Transverse colon (tissue), 4 donors: ENCODE measurements at regions not wholly inside any gene's neighbourhood (a gene's known extent, or its start where the extent isn't known, plus 50 kb on each side); places are given as distances from the start of the nearest gene placed in this dataset.

ENCODE experiments used
- DNase-seq: peaks from one replicate; pipeline ENCODE4 v3.0.0-alpha.2; 2019
- H3K27ac ChIP-seq, 4 donors: fragments of 200-600 bp; sonication (generic); 2 replicates each; pipeline ENCODE4 v1.5.1; 2016 to 2018; ENCODE audit warnings: inconsistent platforms in 4 of 4
- H3K27me3 ChIP-seq: fragments of 200-600 bp; sonication (generic); 2 replicates; pipeline ENCODE4 v1.5.1; 2017; ENCODE audit warnings: inconsistent platforms
- H3K36me3 ChIP-seq, 4 donors: fragments of 200-600 bp; sonication (generic); 2 replicates each; pipeline ENCODE4 v1.5.1; 2017 to 2019; ENCODE audit warnings: inconsistent platforms in 4 of 4
- H3K4me1 ChIP-seq, 4 donors: fragments of 200-600 bp; sonication (generic); 2 replicates each; pipeline ENCODE4 v1.5.1; 2017 to 2020; ENCODE audit warnings: inconsistent platforms in 4 of 4
- H3K4me3 ChIP-seq, 4 donors: fragments of 200-600 bp; sonication (generic); 1 replicate in 1 of 4; 2 replicates in 3 of 4; pipeline versions ENCODE4 v1.5.1 to v1.6.1; 2017 to 2019; ENCODE audit warnings: inconsistent platforms in 4 of 4
- H3K9me3 ChIP-seq, 2 donors: fragments of 200-600 bp; sonication (generic); 2 replicates each; pipeline ENCODE4 v1.5.1; 2017 to 2019; ENCODE audit warnings: inconsistent platforms in 2 of 2
- CTCF ChIP-seq, 5 experiments: fragments of 200-600 bp in 3 of 5; fragments of 450-650 bp in 2 of 5; sonication (generic) in 3 of 5; IDR thresholded peaks; 1 replicate in 2 of 5; 2 replicates in 3 of 5; pipeline ENCODE4 v1.5.1; 2016 to 2017; ENCODE audit warnings: antibody characterized with exemption in 5 of 5, inconsistent platforms in 3 of 5, mild to moderate bottlenecking in 2 of 5, moderate library complexity in 1 of 5
- EP300 ChIP-seq: sonication (generic); formaldehyde crosslinking; IDR thresholded peaks from one replicate; pipeline ENCODE4 v1.6.1; 2017; ENCODE audit warnings: antibody characterized with exemption, low read depth
- POLR2A ChIP-seq: fragments of 450-650 bp; IDR thresholded peaks from one replicate; pipeline ENCODE4 v1.6.1; 2016; ENCODE audit warnings: antibody characterized with exemption, mild to moderate bottlenecking, moderate library complexity
- POLR2AphosphoS5 ChIP-seq, 3 donors: sonication (generic); formaldehyde crosslinking; IDR thresholded peaks; one replicate each; pipeline ENCODE4 v1.6.1; 2016; ENCODE audit warnings: antibody characterized with exemption in 3 of 3
- WGBS, 2 donors: methylation state at CpG; one replicate each; pipeline ENCODE4 v1.1.5; 2018; ENCODE audit warnings: low coverage in 1 of 2; 5-methylcytosine and 5-hydroxymethylcytosine counted together
- in situ Hi-C, 4 donors: fragments of 200-750 bp; cut with MboI; loops; one replicate each; pipeline versions ENCODE4 v1.15.0 to v1.15.1; 2017; ENCODE audit warnings: low sequenced_read_pairs in 3 of 4, low pct_ligation_motif_present in 1 of 4, low pct_unique_long_range_greater_than_20kb in 1 of 4
- intact Hi-C: fragments of 100-400 bp; cut with DNase I; formaldehyde crosslinking; loops from one replicate; pipeline ENCODE4 v1.15.1; 2023; ENCODE audit warnings: low total_unique reads

- no peak for DNase-seq
- in situ Hi-C loops = no loop called here
- H3K9me3 ChIP-seq = no peaks in the 10 kb centered on the region
- no peaks in the 10 kb centered on the region for H3K4me1 ChIP-seq
- TF ChIP-seq POLR2AphosphoS5 (IDR thresholded peaks at IDR 0.05) = no peak
- no peak for TF ChIP-seq POLR2A
- no peak for TF ChIP-seq CTCF (IDR thresholded peaks at IDR 0.05)
- H3K27ac ChIP-seq = no peak overlapping the region
- no peak overlapping the region for H3K4me3 ChIP-seq
- H3K36me3 ChIP-seq = no peaks in the 10 kb centered on the region
- intact Hi-C loops = no loop called here
- no peaks in the 10 kb centered on the region for H3K27me3 ChIP-seq
Measured at GRCh38 chrX:122439831-122440230, 744.2 kb upstream of the GRIA3 start.

- intact Hi-C loops = no loop called here
- H3K27ac ChIP-seq = no peak overlapping the region
- no peak for DNase-seq
- no peaks in the 10 kb centered on the region for H3K27me3 ChIP-seq
- no peak overlapping the region for H3K4me3 ChIP-seq
- no peaks in the 10 kb centered on the region for H3K9me3 ChIP-seq
- in situ Hi-C loops = no loop called here
- TF ChIP-seq POLR2AphosphoS5 (IDR thresholded peaks at IDR 0.05) (no peak), CTCF (IDR thresholded peaks at IDR 0.05) (no peak), EP300 (no peak), POLR2A (no peak)
- no peaks in the 10 kb centered on the region for H3K36me3 ChIP-seq
- no peaks in the 10 kb centered on the region for H3K4me1 ChIP-seq
Measured at GRCh38 chrX:122440832-122441231, 743.2 kb upstream of the GRIA3 start.

GRCh38 chrX:122441451-122441850 is 742.6 kb upstream of the GRIA3 start:
- Histone ChIP-seq H3K4me3 (no peak overlapping the region), H3K9me3 (no peaks in the 10 kb centered on the region), H3K27me3 (no peaks in the 10 kb centered on the region), H3K4me1 (no peaks in the 10 kb centered on the region), H3K27ac (no peak overlapping the region), H3K36me3 (no peaks in the 10 kb centered on the region)
- TF ChIP-seq POLR2AphosphoS5 (IDR thresholded peaks at IDR 0.05) (no peak), CTCF (IDR thresholded peaks at IDR 0.05) (no peak), EP300 (no peak), POLR2A (no peak)
- 88% methylated on average over 1 of the region's 1 CpG; no CpG with 5 or more reads in 1 of the 2 donors for WGBS, 2 donors
- in situ Hi-C loops = no loop called here
- DNase-seq = no peak
- intact Hi-C loops = no loop called here

GRCh38 chrX:122445466-122445865 is 738.6 kb upstream of the GRIA3 start:
- no peak for TF ChIP-seq EP300
- no peak for TF ChIP-seq CTCF (IDR thresholded peaks at IDR 0.05)
- no peak for TF ChIP-seq POLR2A
- TF ChIP-seq POLR2AphosphoS5 (IDR thresholded peaks at IDR 0.05) = no peak
- Histone ChIP-seq H3K4me1 (no peaks in the 10 kb centered on the region), H3K4me3 (no peak overlapping the region), H3K27me3 (no peaks in the 10 kb centered on the region), H3K27ac (no peak overlapping the region), H3K9me3 (no peaks in the 10 kb centered on the region), H3K36me3 (no peaks in the 10 kb centered on the region)
- DNase-seq = no peak
- in situ Hi-C loops (no loop called here), intact Hi-C loops (no loop called here)
